ENCODE measurements at regions not wholly inside any gene's neighbourhood (a gene's known extent, or its start where the extent isn't known, plus 50 kb on each side); places are given as distances from the start of the nearest gene placed in this dataset.

DNA sequence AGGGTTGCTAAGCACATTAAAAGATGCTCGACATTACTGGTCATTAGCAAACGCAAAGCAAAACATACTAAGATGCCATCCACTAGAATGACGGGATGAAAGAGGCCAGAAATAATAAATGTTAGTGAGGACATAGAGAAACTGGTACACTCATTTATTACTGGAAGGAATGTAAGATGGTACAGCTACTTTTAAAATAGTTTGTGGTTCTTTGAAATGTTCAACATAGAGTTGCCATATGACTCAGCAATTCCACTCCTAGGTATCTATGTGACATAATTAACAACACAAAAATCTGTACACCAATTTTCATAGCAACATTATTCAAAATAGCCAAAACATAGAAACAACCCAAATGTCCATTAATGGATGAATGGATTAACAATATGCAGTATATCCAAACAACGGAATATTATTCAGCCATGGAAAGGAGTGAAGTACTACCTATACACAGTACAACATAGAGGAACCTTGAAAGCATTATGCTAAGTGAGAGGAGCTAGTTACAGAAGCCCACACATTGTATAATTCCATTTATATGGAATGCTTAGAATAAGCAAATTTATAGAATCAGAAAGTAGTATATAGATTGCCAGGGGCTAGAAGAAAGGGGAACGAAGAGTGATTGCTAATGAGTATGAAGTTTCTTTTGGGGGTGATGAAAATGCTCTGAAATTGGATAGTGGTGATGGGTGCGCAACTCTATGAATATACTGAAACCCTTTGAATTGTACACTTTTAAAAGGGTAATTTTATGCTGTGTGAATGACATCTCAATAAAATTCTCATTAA, 61.9 kb upstream of the IL1R1 start:
- TF ChIP-seq CHD1 (IDR thresholded peaks at IDR 0.05; ENCODE audit: low read depth, low read length) (no peak), FOS (IDR thresholded peaks at IDR 0.05; ENCODE audit: low read depth, low read length) (no peak), POLR2A (IDR thresholded peaks at IDR 0.05; ENCODE audit: low read depth, low read length) (no peak), NFE2L2 (IDR thresholded peaks at IDR 0.05; ENCODE audit: low read depth, low read length) (peak; percentile 87), MAFK (IDR thresholded peaks at IDR 0.05; ENCODE audit: low read depth, low read length) (peak; percentile 53), BHLHE40 (IDR thresholded peaks at IDR 0.05; ENCODE audit: low read depth, low read length) (no peak), SMC3 (IDR thresholded peaks at IDR 0.05; ENCODE audit: low read depth, low read length) (no peak), MXI1 (IDR thresholded peaks at IDR 0.05; ENCODE audit: borderline replicate concordance, low read depth, low read length) (no peak), CEBPB (IDR thresholded peaks at IDR 0.05; ENCODE audit: low read depth, low read length) (no peak), MAZ (IDR thresholded peaks at IDR 0.05; ENCODE audit: borderline replicate concordance, low read depth, low read length) (no peak), RAD21 (IDR thresholded peaks at IDR 0.05; ENCODE audit: low read length) (no peak)
- TF ChIP-seq, protein P1, sequence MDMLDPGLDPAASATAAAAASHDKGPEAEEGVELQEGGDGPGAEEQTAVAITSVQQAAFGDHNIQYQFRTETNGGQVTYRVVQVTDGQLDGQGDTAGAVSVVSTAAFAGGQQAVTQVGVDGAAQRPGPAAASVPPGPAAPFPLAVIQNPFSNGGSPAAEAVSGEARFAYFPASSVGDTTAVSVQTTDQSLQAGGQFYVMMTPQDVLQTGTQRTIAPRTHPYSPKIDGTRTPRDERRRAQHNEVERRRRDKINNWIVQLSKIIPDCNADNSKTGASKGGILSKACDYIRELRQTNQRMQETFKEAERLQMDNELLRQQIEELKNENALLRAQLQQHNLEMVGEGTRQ (IDR thresholded peaks at IDR 0.05; ENCODE audit: low read depth, low read length) = no peak
- TF ChIP-seq, protein P2, sequence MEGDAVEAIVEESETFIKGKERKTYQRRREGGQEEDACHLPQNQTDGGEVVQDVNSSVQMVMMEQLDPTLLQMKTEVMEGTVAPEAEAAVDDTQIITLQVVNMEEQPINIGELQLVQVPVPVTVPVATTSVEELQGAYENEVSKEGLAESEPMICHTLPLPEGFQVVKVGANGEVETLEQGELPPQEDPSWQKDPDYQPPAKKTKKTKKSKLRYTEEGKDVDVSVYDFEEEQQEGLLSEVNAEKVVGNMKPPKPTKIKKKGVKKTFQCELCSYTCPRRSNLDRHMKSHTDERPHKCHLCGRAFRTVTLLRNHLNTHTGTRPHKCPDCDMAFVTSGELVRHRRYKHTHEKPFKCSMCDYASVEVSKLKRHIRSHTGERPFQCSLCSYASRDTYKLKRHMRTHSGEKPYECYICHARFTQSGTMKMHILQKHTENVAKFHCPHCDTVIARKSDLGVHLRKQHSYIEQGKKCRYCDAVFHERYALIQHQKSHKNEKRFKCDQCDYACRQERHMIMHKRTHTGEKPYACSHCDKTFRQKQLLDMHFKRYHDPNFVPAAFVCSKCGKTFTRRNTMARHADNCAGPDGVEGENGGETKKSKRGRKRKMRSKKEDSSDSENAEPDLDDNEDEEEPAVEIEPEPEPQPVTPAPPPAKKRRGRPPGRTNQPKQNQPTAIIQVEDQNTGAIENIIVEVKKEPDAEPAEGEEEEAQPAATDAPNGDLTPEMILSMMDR (conservative IDR thresholded peaks at IDR 0.05; ENCODE audit: low read depth, low read length) = no peak
- TF ChIP-seq, protein P3, sequence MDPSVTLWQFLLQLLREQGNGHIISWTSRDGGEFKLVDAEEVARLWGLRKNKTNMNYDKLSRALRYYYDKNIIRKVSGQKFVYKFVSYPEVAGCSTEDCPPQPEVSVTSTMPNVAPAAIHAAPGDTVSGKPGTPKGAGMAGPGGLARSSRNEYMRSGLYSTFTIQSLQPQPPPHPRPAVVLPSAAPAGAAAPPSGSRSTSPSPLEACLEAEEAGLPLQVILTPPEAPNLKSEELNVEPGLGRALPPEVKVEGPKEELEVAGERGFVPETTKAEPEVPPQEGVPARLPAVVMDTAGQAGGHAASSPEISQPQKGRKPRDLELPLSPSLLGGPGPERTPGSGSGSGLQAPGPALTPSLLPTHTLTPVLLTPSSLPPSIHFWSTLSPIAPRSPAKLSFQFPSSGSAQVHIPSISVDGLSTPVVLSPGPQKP (IDR thresholded peaks at IDR 0.05; ENCODE audit: borderline replicate concordance, low read depth, low read length) = no peak
- Histone ChIP-seq H3K9me3 (ENCODE audit: control insufficient read depth, insufficient read depth, low read length) (no peaks in the 10 kb centered on the region), H3K9me1 (ENCODE audit: insufficient read depth, low read length) (peaks cover 10% of the 10 kb centered on the region; the same call in 1 of the 2 replicates), H2BK15ac (ENCODE audit: low read depth, low read length) (no peak overlapping the region), H3K4ac (ENCODE audit: low read depth, low read length) (no peak overlapping the region), H3K27ac (ENCODE audit: insufficient read depth, low read length) (no peak overlapping the region), H3K4me1 (ENCODE audit: control insufficient read depth, insufficient read depth, low read length) (peaks cover 4% of the 10 kb centered on the region), H3K14ac (replicated peaks; ENCODE audit: low read depth, low read length) (no peak overlapping the region), H2AK9ac (replicated peaks; ENCODE audit: low read depth, low read length, poor library complexity) (no peak overlapping the region), H4K91ac (ENCODE audit: insufficient read depth, low read depth, low read length) (no peak overlapping the region), H4K8ac (ENCODE audit: low read depth in 2 of 2, low read length in 2 of 2) (no peak overlapping the region), H2AK5ac (ENCODE audit: low read depth, low read length) (no peak overlapping the region), H3K36me3 (ENCODE audit: control insufficient read depth, insufficient read depth, low read length) (no peaks in the 10 kb centered on the region), H3K23ac (ENCODE audit: low read depth, low read length) (no peak overlapping the region), H3K4me3 (ENCODE audit: insufficient read depth, low read depth, low read length) (no peak overlapping the region), H3K27me3 (ENCODE audit: control insufficient read depth, insufficient read depth, low read length) (no peaks in the 10 kb centered on the region), H3K18ac (ENCODE audit: low read depth, low read length) (0 out of 2 replicates have a peak overlapping the region, but pooled peaks have one; percentile 51), H3K56ac (ENCODE audit: extremely low read depth, insufficient read depth, low read length) (no peak overlapping the region), H4K5ac (ENCODE audit: low read depth, low read length) (no peak overlapping the region), H3K4me2 (ENCODE audit: low read depth, low read length) (no peak overlapping the region), H2BK120ac (ENCODE audit: low read depth, low read length) (no peak overlapping the region), H2BK20ac (ENCODE audit: low read depth, low read length) (no peak overlapping the region; the same call in 1 of the 2 replicates), H2BK5ac (ENCODE audit: low read depth, low read length, poor library complexity, severe bottlenecking) (no peak overlapping the region), H2AFZ (replicated peaks; ENCODE audit: low read length, poor library complexity) (no peak overlapping the region), H4K20me1 (ENCODE audit: insufficient read depth, low read length) (no peaks in the 10 kb centered on the region), H3K9ac (ENCODE audit: low read depth, low read length) (no peak overlapping the region), H3K79me1 (ENCODE audit: low read depth in 1 of 2, low read length in 2 of 2) (0 out of 4 replicates have a peak, but pooled peaks cover 0 to 4% of the 10 kb centered on the region in 2 experiments)
- ATAC-seq (ENCODE audit: low read depth) (no peak), DNase-seq (peak; percentile 44)
- intact Hi-C loops (cut with micrococcal nuclease) = no loop called here
- ChIA-PET POLR2A (ENCODE audit: unreplicated experiment) (no interaction called here), CTCF (no interaction called here)
- in situ Hi-C loops (cut with MboI; ENCODE audit: low sequenced_read_pairs) = no loop called here
- no TSS peak for BruUV-seq (replicated peaks)
- WGBS, 2 experiments (ENCODE audit: extremely low coverage in 2 of 2, insufficient read length in 1 of 2) = no CpG with 5 or more reads among the region's 6 CpGs
- dilution Hi-C loops (cut with HindIII; ENCODE audit: low sequenced_read_pairs, unreplicated experiment) = no loop called here

All from IMR-90 (cell line).